CD4-positive, alpha-beta T cell treated with Interleukin-12 subunit alpha and Interleukin-12 subunit beta, for 1 hour (primary cell): ENCODE measurements at regions not wholly inside any gene's neighbourhood (a gene's known extent, or its start where the extent isn't known, plus 50 kb on each side); places are given as distances from the start of the nearest gene placed in this dataset.
"Not testable (repeated sequence)": the region's sequence is repeated elsewhere in the genome, so short reads cannot be mapped to it uniquely, and the experiment has no call there.

Experiments
- DNase-seq: peaks from one replicate; pipeline ENCODE4 v3.0.0-alpha.2; 2020

- no peak for DNase-seq
Observed at GRCh38 chrX:122238801-122239200, 945.3 kb upstream of the GRIA3 start.

GRCh38 chrX:122241959-122242358 is 942.1 kb upstream of the GRIA3 start:
- DNase-seq, result no peak

- DNase-seq, result no peak
Observed at GRCh38 chrX:122244080-122244479, 940.0 kb upstream of the GRIA3 start.

GRCh38 chrX:122245175-122245574 is 938.9 kb upstream of the GRIA3 start:
- DNase-seq, result no peak

- no peak for DNase-seq
Observed at GRCh38 chrX:122245943-122246342, 938.1 kb upstream of the GRIA3 start.

- DNase-seq, result no peak
Observed at GRCh38 chrX:122246937-122247336, 937.1 kb upstream of the GRIA3 start.

- DNase-seq, result no peak
Observed at GRCh38 chrX:122248681-122249080, 935.4 kb upstream of the GRIA3 start.

- DNase-seq, result no peak
Observed at GRCh38 chrX:122252454-122252853, 931.6 kb upstream of the GRIA3 start.

GRCh38 chrX:122268353-122268752 is 915.7 kb upstream of the GRIA3 start:
- no peak for DNase-seq

GRCh38 chrX:122269243-122269781 is 914.8 kb upstream of the GRIA3 start:
- DNase-seq, result no peak

- no peak for DNase-seq
Observed at GRCh38 chrX:122270809-122271494, 913.1 kb upstream of the GRIA3 start.

GRCh38 chrX:122272011-122272410 is 912.1 kb upstream of the GRIA3 start:
- DNase-seq, result no peak

- no peak for DNase-seq
Observed at GRCh38 chrX:122279746-122280145, 904.3 kb upstream of the GRIA3 start.

GRCh38 chrX:122299822-122300221 is 884.3 kb upstream of the GRIA3 start:
- not testable (repeated sequence) for DNase-seq

- DNase-seq, result no peak
Observed at GRCh38 chrX:122301491-122301890, 882.6 kb upstream of the GRIA3 start.

- DNase-seq, result no peak
Observed at GRCh38 chrX:122303761-122304160, 880.3 kb upstream of the GRIA3 start.

GRCh38 chrX:122344816-122345215 is 839.3 kb upstream of the GRIA3 start:
- no peak for DNase-seq

- no peak for DNase-seq
Observed at GRCh38 chrX:122363112-122363795, 820.8 kb upstream of the GRIA3 start.

- not testable (repeated sequence) for DNase-seq
Observed at GRCh38 chrX:122375533-122375932, 808.5 kb upstream of the GRIA3 start.

GRCh38 chrX:122389005-122389404 is 795.1 kb upstream of the GRIA3 start:
- no peak for DNase-seq

GRCh38 chrX:122418758-122419157 is 765.3 kb upstream of the GRIA3 start:
- DNase-seq, result no peak

- no peak for DNase-seq
Observed at GRCh38 chrX:122421434-122422121, 762.5 kb upstream of the GRIA3 start.

- no peak for DNase-seq
Observed at GRCh38 chrX:122422547-122422946, 761.5 kb upstream of the GRIA3 start.

GRCh38 chrX:122434942-122435341 is 749.1 kb upstream of the GRIA3 start:
- no peak for DNase-seq
